H1 (cell line): ENCODE measurements at regions not wholly inside any gene's neighbourhood (a gene's known extent, or its start where the extent isn't known, plus 50 kb on each side); places are given as distances from the start of the nearest gene placed in this dataset.

ENCODE experiments used
- CHD2 ChIP-seq: IDR thresholded peaks from 2 replicates; pipeline ENCODE4 v1.6.1; 2012; ENCODE audit warnings: low read length, improper control_type of control experiment
- EP300 ChIP-seq, 2 experiments: IDR thresholded peaks; 1 replicate in 1 of 2; 2 replicates in 1 of 2; pipeline ENCODE4 v1.6.1; 2011 to 2012; ENCODE audit warnings: low read depth in 2 of 2, low read length in 2 of 2, mild to moderate bottlenecking in 2 of 2, borderline replicate concordance in 1 of 2, inconsistent platforms in 1 of 2, moderate library complexity in 1 of 2
- KDM1A ChIP-seq: fragments of 200-600, 300-600 bp; sonication (generic); IDR thresholded peaks from 2 replicates; pipeline ENCODE4 v1.7.1; 2016; ENCODE audit warnings: mild to moderate bottlenecking, low read length, borderline replicate concordance
- KDM5A ChIP-seq: fragments of 200-600 bp; IDR thresholded peaks from 2 replicates; pipeline ENCODE4 v1.7.1; 2012; ENCODE audit warnings: mild to moderate bottlenecking, low read length, inconsistent platforms, mixed read lengths
- SUZ12 ChIP-seq: fragments of 200-600 bp; sonication (generic); IDR thresholded peaks from 2 replicates; pipeline ENCODE4 v1.6.1; 2012; ENCODE audit warnings: mild to moderate bottlenecking, inconsistent platforms, low read length, moderate library complexity, mixed read lengths
- TF ChIP-seq, protein P1 (sequence below), 3 experiments: IDR thresholded peaks; 1 replicate in 2 of 3; 2 replicates in 1 of 3; pipeline versions ENCODE4 v1.5.1 to v1.6.1; 2011; ENCODE audit warnings: low read length in 3 of 3, mild to moderate bottlenecking in 3 of 3, inconsistent platforms in 2 of 3, low read depth in 1 of 3, moderate library complexity in 1 of 3; ENCODE audit not compliant: insufficient read depth in 1 of 3; ENCODE audit errors: control extremely low read depth in 1 of 3

DNA sequence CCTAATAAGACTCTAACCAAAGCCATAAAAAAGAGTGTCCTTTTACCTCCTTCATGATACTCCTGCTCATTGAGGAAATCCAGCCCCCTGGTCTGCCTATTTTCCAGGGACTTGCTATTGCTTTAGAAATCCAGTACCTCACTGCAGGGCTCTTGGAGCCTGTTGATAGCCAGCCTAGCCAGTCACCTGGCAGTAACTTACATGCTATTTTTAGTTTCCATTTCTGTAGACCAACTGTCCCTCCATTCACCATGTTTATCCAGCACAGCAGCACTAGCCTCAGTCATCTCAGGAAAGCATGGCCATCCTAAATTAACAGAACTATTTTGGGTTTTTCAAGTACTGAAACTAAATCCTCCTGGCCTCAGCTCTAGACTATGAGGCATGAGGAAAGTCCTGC lies 91.5 kb upstream of the PHF24 start:
- TF ChIP-seq, protein P1, sequence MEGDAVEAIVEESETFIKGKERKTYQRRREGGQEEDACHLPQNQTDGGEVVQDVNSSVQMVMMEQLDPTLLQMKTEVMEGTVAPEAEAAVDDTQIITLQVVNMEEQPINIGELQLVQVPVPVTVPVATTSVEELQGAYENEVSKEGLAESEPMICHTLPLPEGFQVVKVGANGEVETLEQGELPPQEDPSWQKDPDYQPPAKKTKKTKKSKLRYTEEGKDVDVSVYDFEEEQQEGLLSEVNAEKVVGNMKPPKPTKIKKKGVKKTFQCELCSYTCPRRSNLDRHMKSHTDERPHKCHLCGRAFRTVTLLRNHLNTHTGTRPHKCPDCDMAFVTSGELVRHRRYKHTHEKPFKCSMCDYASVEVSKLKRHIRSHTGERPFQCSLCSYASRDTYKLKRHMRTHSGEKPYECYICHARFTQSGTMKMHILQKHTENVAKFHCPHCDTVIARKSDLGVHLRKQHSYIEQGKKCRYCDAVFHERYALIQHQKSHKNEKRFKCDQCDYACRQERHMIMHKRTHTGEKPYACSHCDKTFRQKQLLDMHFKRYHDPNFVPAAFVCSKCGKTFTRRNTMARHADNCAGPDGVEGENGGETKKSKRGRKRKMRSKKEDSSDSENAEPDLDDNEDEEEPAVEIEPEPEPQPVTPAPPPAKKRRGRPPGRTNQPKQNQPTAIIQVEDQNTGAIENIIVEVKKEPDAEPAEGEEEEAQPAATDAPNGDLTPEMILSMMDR (IDR thresholded peaks at IDR 0.05; ENCODE audit: control extremely low read depth in 1 of 3, insufficient read depth in 1 of 3, low read depth in 1 of 3, low read length in 3 of 3): no peak
- no peak for TF ChIP-seq CHD2
- no peak for TF ChIP-seq KDM5A
- TF ChIP-seq KDM1A: no peak
- no peak for TF ChIP-seq SUZ12
- TF ChIP-seq EP300 (IDR thresholded peaks at IDR 0.05; ENCODE audit: borderline replicate concordance in 1 of 2, low read depth in 2 of 2, low read length in 2 of 2): no peak
